GM10266 (cell line): ENCODE measurements at regions not wholly inside any gene's neighbourhood (a gene's known extent, or its start where the extent isn't known, plus 50 kb on each side); places are given as distances from the start of the nearest gene placed in this dataset.
"Not testable (repeated sequence)": the region's sequence is repeated elsewhere in the genome, so short reads cannot be mapped to it uniquely, and the experiment has no call there.

Source experiments
- DNase-seq: peaks from one replicate; pipeline ENCODE4 v3.0.0; 2012; ENCODE audit errors: extremely low spot score
- TF ChIP-seq, protein P1 (sequence below): IDR thresholded peaks from 2 replicates; pipeline ENCODE4 v1.5.1; 2012; ENCODE audit warnings: mild to moderate bottlenecking, low read depth; ENCODE audit not compliant: control insufficient read depth, insufficient read depth; ENCODE audit errors: missing control alignments

- no peak for DNase-seq
- TF ChIP-seq, protein P1, sequence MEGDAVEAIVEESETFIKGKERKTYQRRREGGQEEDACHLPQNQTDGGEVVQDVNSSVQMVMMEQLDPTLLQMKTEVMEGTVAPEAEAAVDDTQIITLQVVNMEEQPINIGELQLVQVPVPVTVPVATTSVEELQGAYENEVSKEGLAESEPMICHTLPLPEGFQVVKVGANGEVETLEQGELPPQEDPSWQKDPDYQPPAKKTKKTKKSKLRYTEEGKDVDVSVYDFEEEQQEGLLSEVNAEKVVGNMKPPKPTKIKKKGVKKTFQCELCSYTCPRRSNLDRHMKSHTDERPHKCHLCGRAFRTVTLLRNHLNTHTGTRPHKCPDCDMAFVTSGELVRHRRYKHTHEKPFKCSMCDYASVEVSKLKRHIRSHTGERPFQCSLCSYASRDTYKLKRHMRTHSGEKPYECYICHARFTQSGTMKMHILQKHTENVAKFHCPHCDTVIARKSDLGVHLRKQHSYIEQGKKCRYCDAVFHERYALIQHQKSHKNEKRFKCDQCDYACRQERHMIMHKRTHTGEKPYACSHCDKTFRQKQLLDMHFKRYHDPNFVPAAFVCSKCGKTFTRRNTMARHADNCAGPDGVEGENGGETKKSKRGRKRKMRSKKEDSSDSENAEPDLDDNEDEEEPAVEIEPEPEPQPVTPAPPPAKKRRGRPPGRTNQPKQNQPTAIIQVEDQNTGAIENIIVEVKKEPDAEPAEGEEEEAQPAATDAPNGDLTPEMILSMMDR, result no peak
Observed at GRCh38 chr22:22378446-22379415, 129.8 kb downstream of the ZNF280B start.

DNA sequence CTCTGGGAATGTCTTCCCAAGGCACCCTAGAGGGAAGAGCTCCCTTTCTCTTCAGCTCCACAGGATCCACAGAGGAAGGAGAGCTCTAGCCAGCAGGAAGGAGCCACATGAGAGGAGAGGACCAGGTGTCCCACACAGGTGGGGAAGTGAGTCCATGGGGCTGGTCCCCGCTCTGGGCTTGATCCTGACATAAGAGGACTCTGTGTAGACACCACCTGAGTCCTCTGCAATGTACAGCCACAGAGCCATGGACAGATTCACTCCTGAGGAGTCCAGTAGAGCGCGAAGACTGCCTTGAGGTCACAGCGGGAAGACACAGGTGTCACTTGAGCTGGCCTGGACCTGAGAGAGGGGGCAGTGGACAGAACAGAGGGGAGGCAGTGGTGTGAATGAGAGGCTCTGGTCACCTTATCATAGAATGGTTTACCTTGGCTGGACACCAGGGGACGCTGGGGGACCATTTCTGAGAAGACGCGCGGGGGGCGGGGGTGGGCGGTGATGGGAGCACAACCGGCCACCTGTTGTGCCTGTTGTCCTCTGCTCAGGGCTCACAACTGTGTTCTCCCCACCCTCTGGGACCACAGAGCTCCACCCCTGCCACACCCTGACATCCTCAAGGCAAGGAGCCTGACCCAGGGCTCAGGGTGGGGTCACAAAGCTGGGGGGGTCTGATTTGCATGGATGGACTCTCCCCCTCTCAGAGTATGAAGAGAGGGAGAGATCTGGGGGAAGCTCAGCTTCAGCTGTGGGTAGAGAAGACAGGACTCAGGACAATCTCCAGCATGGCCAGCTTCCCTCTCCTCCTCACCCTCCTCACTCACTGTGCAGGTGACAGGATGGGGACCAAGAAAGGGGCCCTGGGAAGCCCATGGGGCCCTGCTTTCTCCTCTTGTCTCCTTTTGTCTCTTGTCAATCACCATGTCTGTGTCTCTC, 128.2 kb downstream of the ZNF280B start:
- TF ChIP-seq, protein P1, result peak; percentile 25
- peak; percentile 34 for DNase-seq

DNA sequence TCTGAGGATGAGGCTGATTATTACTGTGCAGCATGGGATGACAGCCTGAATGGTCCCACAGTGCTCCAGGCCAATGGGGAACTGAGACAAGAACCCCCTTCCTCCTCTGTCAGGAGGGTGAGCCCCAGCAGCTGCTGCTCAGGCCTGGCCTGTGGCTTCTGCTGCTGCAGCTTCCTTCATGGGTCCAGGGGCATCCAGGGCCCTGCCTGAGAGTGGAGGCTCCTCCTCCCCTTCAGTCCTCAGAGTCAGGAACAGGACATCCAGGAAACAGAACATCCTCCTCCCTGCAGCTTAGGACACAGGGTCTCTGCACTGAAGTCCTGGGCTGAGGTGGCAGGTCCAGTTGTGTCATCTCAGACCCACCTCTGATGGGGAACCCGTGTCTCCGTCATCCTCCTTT, 127.2 kb downstream of the ZNF280B start:
- DNase-seq, result not testable (repeated sequence)

DNA sequence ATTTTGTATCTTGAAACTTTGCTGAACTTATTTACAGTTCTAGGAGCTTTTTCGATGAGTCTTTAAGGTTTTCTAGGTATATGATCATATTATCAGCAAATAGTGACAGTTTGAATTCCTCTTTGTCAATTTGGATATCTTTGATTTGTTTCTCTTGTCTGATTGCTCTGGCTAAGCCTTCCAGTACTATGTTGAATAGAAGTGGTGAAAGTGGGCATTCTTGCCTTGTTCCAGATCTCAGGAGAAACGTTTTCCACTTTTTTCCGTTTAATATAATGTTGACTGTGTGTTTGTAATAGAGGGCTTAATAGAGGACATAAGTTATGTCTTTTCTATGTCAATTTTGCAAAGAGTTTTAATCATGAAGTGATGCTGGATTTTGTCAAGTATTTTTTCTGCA, 124.3 kb downstream of the ZNF280B start:
- DNase-seq, result no peak
- TF ChIP-seq, protein P1, result no peak

GRCh38 chr22:22384668-22385244, 123.8 kb downstream of the ZNF280B start:
- DNase-seq, result no peak
- TF ChIP-seq, protein P1, result no peak

DNA sequence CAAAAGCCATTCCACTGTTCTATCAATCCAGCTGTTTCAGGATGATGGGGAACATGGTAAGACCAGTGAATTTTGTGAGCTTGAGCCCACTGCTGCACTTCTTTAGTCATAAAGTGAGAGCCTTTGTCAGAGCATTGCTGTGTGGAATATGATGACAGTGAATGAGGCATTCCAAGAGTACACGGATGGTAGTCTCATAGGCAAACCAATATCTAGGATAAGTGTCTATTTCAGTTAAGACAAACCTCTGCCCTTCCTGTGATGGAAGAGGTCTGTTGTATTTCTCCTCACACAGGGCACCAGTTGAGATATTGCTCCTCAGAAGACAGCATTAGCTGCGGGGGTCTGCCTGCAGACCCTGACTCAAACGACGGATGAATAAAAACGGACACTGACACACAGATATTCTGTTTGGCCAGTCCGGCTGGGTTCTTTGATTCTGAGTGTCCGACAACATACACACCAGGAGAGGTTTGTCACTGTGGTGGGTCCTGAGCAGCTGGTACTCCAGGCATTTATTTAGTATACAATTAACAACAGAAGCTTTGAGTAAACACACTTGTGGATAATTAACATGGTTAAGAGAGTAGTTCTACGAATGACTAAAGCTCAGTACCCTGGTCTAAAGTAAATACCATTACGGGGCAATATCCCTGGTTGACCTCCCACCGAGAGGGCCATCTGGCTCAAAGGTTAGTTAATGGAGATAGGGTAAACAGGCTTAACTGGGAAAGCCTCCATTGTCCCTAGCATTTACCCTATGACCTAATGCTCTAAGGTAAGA, 121.7 kb downstream of the ZNF280B start:
- no peak for DNase-seq
- TF ChIP-seq, protein P1, result no peak

DNA sequence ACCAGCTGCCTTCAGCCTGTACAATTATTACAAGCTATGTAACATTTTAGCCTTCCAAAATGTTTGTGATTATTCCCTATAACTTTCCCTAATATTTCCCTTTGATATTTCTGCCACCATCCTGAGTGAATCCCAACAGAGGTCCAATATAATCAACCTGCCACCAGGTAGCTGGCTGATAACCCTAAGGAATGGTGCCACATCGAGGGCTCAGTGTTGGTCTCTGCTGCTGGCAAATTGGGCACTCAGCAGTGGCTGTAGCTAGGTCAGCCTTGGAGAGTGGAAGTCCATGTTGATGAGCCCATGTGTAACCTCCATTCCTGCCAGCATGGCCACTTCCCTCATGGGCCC, 121.2 kb downstream of the ZNF280B start:
- no peak for DNase-seq
- TF ChIP-seq, protein P1, result no peak
